HCT116 (cell line): ENCODE measurements at regions not wholly inside any gene's neighbourhood (a gene's known extent, or its start where the extent isn't known, plus 50 kb on each side); places are given as distances from the start of the nearest gene placed in this dataset.

Experiments used
- ATAC-seq: fragments of 200-7000 bp; cut with Tn5 transposase; 2 replicates; pipeline ENCODE4 v1.9.1; 2020; ENCODE audit warnings: mild to moderate bottlenecking, moderate library complexity
- BruUV-seq: library from RNA; stranded (reverse); fragments of 400-500 nt; replicated peaks from 2 replicates; lab custom pipeline; 2021; lab: Mats Ljungman, UMichigan
- CTCF ChIA-PET: fragments of 300-600 bp; sonication (Branson Sonifier 250); formaldehyde crosslinking; loops from one replicate; lab custom pipeline; 2021; ENCODE audit warnings: antibody characterized with exemption; lab: Charles Lee
- POLR2A ChIA-PET: fragments of 300-600, 350-600 bp; sonication (Branson Sonifier 250); formaldehyde crosslinking; loops from one replicate; lab custom pipeline; 2021; ENCODE audit warnings: antibody characterized with exemption; lab: Charles Lee
- RAD21 ChIA-PET, 2 experiments: fragments of 300-600 bp; sonication (Branson Sonifier 250); formaldehyde crosslinking; loops; one replicate each; lab custom pipeline; 2023; ENCODE audit warnings: low total read pairs in 2 of 2; ENCODE audit not compliant: uncharacterized antibody in 2 of 2, unreplicated experiment in 2 of 2, low non-redundant PET in 1 of 2; lab: Charles Lee
- DNase-seq: peaks from one replicate; pipeline ENCODE4 v3.0.0-alpha.2; 2010; ENCODE audit warnings: low read depth, low spot score
- H2AFZ ChIP-seq: fragments of 200-600 bp; shearing (Covaris generic), sonication (generic); 2 replicates; pipeline ENCODE4 v1.6.1; 2017; ENCODE audit warnings: low read depth, mixed run types, mixed read lengths, antibody characterized with exemption, low read length; ENCODE audit not compliant: poor library complexity, severe bottlenecking
- H3K27ac ChIP-seq: 2 replicates; pipeline ENCODE4 v1.5.1; 2012; ENCODE audit warnings: low read depth, low read length
- H3K27me3 ChIP-seq: fragments of 200-600 bp; sonication (generic); 2 replicates; pipeline ENCODE4 v1.6.1; 2016; ENCODE audit warnings: mixed run types, low read length, mixed read lengths; ENCODE audit not compliant: insufficient read depth
- H3K36me3 ChIP-seq, 2 experiments: fragments of 200-500 bp in 1 of 2; fragments of 200-600 bp in 1 of 2; sonication (Bioruptor generic) in 1 of 2; sonication (generic) in 1 of 2; 2 replicates each; pipeline versions ENCODE4 v1.5.1 to v1.6.1; 2014 to 2016; ENCODE audit warnings: low read length in 2 of 2, inconsistent platforms in 1 of 2, mixed read lengths in 1 of 2, mixed run types in 1 of 2; ENCODE audit not compliant: insufficient read depth in 2 of 2, control insufficient read depth in 1 of 2
- H3K4me1 ChIP-seq, 2 experiments: fragments of 200-600 bp in 1 of 2; sonication (generic) in 1 of 2; 2 replicates each; pipeline versions ENCODE4 v1.5.1 to v1.6.1; 2012 to 2017; ENCODE audit warnings: low read length in 2 of 2, inconsistent platforms in 1 of 2, mild to moderate bottlenecking in 1 of 2, mixed read lengths in 1 of 2, mixed run types in 1 of 2, moderate library complexity in 1 of 2; ENCODE audit not compliant: insufficient read depth in 2 of 2, control insufficient read depth in 1 of 2
- H3K4me2 ChIP-seq: fragments of 200-600 bp; sonication (generic); 2 replicates; pipeline ENCODE4 v1.6.1; 2017; ENCODE audit warnings: mixed run types, low read length, mixed read lengths
- H3K4me3 ChIP-seq, 2 experiments: fragments of 200-600 bp in 1 of 2; sonication (generic) in 1 of 2; replicated peaks in 1 of 2; 2 replicates each; pipeline ENCODE4 v1.5.1; 2011 to 2016; ENCODE audit warnings: low read length in 2 of 2, control low read depth in 1 of 2, low read depth in 1 of 2, mild to moderate bottlenecking in 1 of 2, mixed read lengths in 1 of 2, mixed run types in 1 of 2
- H3K79me2 ChIP-seq: fragments of 200-600 bp; sonication (generic); 2 replicates; pipeline ENCODE4 v1.6.1; 2017; ENCODE audit warnings: mild to moderate bottlenecking, mixed run types, low read length, moderate library complexity, mixed read lengths; ENCODE audit not compliant: insufficient read depth
- H3K9ac ChIP-seq: fragments of 200-600 bp; sonication (generic); 2 replicates; pipeline ENCODE4 v1.6.1; 2016; ENCODE audit warnings: low read length, mixed read lengths
- H3K9me2 ChIP-seq: fragments of 200-600 bp; sonication (generic), shearing (Covaris generic); 2 replicates; pipeline ENCODE4 v1.6.1; 2017; ENCODE audit warnings: mixed run types, mild to moderate bottlenecking, moderate library complexity; ENCODE audit not compliant: insufficient read depth
- H3K9me3 ChIP-seq, 2 experiments: fragments of 200-500 bp in 1 of 2; fragments of 200-600 bp in 1 of 2; sonication (Bioruptor generic) in 1 of 2; sonication (generic) in 1 of 2; 2 replicates each; pipeline ENCODE4 v1.6.1; 2014 to 2017; ENCODE audit warnings: low read length in 2 of 2, mixed read lengths in 2 of 2, inconsistent platforms in 1 of 2, low read depth in 1 of 2, mild to moderate bottlenecking in 1 of 2, mixed run types in 1 of 2, moderate library complexity in 1 of 2; ENCODE audit not compliant: control insufficient read depth in 1 of 2, insufficient read depth in 1 of 2
- H4K20me1 ChIP-seq: fragments of 200-600 bp; sonication (generic), shearing (Covaris generic); 2 replicates; pipeline ENCODE4 v1.6.1; 2017; ENCODE audit warnings: mixed run types, mild to moderate bottlenecking, moderate library complexity; ENCODE audit not compliant: insufficient read depth
- CEBPB ChIP-seq: IDR thresholded peaks from 2 replicates; pipeline ENCODE4 v1.6.1; 2012; ENCODE audit warnings: low read depth
- CTCF ChIP-seq, 3 experiments: fragments of 200-600 bp in 1 of 3; sonication (generic) in 1 of 3; IDR thresholded peaks in 2 of 3; conservative IDR thresholded peaks in 1 of 3; 2 replicates each; pipeline ENCODE4 v1.5.1; 2012 to 2017; ENCODE audit warnings: low read depth in 2 of 3, low read length in 2 of 3, antibody characterized with exemption in 1 of 3, borderline replicate concordance in 1 of 3, control low read depth in 1 of 3, mild to moderate bottlenecking in 1 of 3, mixed read lengths in 1 of 3, mixed run types in 1 of 3, moderate library complexity in 1 of 3; ENCODE audit not compliant: insufficient read depth in 1 of 3
- EGR1 ChIP-seq: IDR thresholded peaks from 2 replicates; pipeline ENCODE4 v1.6.1; 2012; ENCODE audit warnings: low read depth
- ELF1 ChIP-seq: IDR thresholded peaks from 2 replicates; pipeline ENCODE4 v1.6.1; 2012; ENCODE audit warnings: low read depth, borderline replicate concordance
- EZH2phosphoT487 ChIP-seq: fragments of 200-600 bp; IDR thresholded peaks from 2 replicates; pipeline ENCODE4 v1.6.1; 2018; ENCODE audit warnings: antibody characterized with exemption, borderline replicate concordance
- JUND ChIP-seq: IDR thresholded peaks from 2 replicates; pipeline ENCODE4 v1.6.1; 2012
- POLR2A ChIP-seq: IDR thresholded peaks from 2 replicates; pipeline ENCODE4 v1.7.0; 2011; ENCODE audit warnings: borderline replicate concordance; ENCODE audit not compliant: insufficient read depth, insufficient read length; ENCODE audit errors: extremely low read depth
- POLR2AphosphoS5 ChIP-seq: IDR thresholded peaks from 2 replicates; pipeline ENCODE4 v1.6.1; 2011; ENCODE audit warnings: mild to moderate bottlenecking, low read depth, low read length, moderate library complexity
- RAD21 ChIP-seq: IDR thresholded peaks from 2 replicates; pipeline ENCODE4 v1.6.1; 2012; ENCODE audit warnings: low read depth, mild to moderate bottlenecking
- REST ChIP-seq: IDR thresholded peaks from 2 replicates; pipeline ENCODE4 v1.6.1; 2012; ENCODE audit warnings: low read depth
- SIN3A ChIP-seq: IDR thresholded peaks from 2 replicates; pipeline ENCODE4 v1.6.1; 2012; ENCODE audit warnings: low read depth
- SRF ChIP-seq: IDR thresholded peaks from 2 replicates; pipeline ENCODE4 v1.6.1; 2012; ENCODE audit warnings: low read depth
- TCF7L2 ChIP-seq: IDR thresholded peaks from 2 replicates; pipeline ENCODE4 v1.7.0; 2011; ENCODE audit warnings: borderline replicate concordance, inconsistent platforms; ENCODE audit not compliant: insufficient read depth, insufficient read length; ENCODE audit errors: extremely low read depth
- ZBTB33 ChIP-seq: IDR thresholded peaks from 2 replicates; pipeline ENCODE4 v1.6.1; 2011; ENCODE audit warnings: mild to moderate bottlenecking, low read length, moderate library complexity; ENCODE audit not compliant: insufficient replicate concordance; ENCODE audit errors: extremely low read depth
- ZNF274 ChIP-seq: fragments of 200-500 bp; sonication (Bioruptor generic); IDR thresholded peaks from 2 replicates; pipeline ENCODE4 v1.6.1; 2014; ENCODE audit warnings: mild to moderate bottlenecking, low read depth, low read length, inconsistent platforms
- intact Hi-C: fragments of 100-400 bp; cut with micrococcal nuclease; formaldehyde crosslinking; loops from 2 replicates; pipeline ENCODE4 v1.10.0; 2022
- TF ChIP-seq, protein P1 (sequence below): IDR thresholded peaks from 2 replicates; pipeline ENCODE4 v1.6.1; 2012
- TF ChIP-seq, protein P2 (sequence below): IDR thresholded peaks from 2 replicates; pipeline ENCODE4 v1.6.1; 2012

GRCh38 chr1:121522061-121522759, 337.4 kb downstream of the SRGAP2C start:
- POLR2A ChIA-PET, result no interaction called here
- Histone ChIP-seq H3K9me3 (no peaks in the 10 kb centered on the region), H3K27me3 (no peaks in the 10 kb centered on the region), H3K79me2 (no peaks in the 10 kb centered on the region), H3K9ac (no peak overlapping the region), H3K4me3 (no peak overlapping the region), H3K4me1 (peaks cover 0 to 13% of the 10 kb centered on the region in 2 experiments; a peak in 1 of 4 replicates)
- ATAC-seq, result no peak
- TF ChIP-seq CTCF (IDR thresholded peaks at IDR 0.05 in 2 of 3, conservative IDR thresholded peaks at IDR 0.05 in 1 of 3; ENCODE audit: borderline replicate concordance in 1 of 3, insufficient read depth in 1 of 3, low read depth in 2 of 3, low read length in 2 of 3), result no peak
- TF ChIP-seq POLR2A, result no peak
- TF ChIP-seq, protein P1, sequence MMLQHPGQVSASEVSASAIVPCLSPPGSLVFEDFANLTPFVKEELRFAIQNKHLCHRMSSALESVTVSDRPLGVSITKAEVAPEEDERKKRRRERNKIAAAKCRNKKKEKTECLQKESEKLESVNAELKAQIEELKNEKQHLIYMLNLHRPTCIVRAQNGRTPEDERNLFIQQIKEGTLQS, result no peak
- TF ChIP-seq ZNF274, result no peak
- TF ChIP-seq POLR2AphosphoS5, result no peak
- no peak for TF ChIP-seq SIN3A
- TF ChIP-seq ZBTB33, result no peak
- no peak for TF ChIP-seq SRF
- no peak for TF ChIP-seq TCF7L2
- no peak for TF ChIP-seq CEBPB
- TF ChIP-seq RAD21, result no peak
- no peak for TF ChIP-seq JUND
- no peak for TF ChIP-seq EGR1
- TF ChIP-seq ELF1, result no peak
- no peak for TF ChIP-seq EZH2phosphoT487
- TF ChIP-seq, protein P2, sequence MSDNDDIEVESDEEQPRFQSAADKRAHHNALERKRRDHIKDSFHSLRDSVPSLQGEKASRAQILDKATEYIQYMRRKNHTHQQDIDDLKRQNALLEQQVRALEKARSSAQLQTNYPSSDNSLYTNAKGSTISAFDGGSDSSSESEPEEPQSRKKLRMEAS, result no peak
- no peak for TF ChIP-seq REST
- TF ChIP-seq, all 23 proteins: peak for 0
- RAD21 ChIA-PET, result no interaction called here
- CTCF ChIA-PET, result no interaction called here
- Histone ChIP-seq H3K9me2 (no peaks in the 10 kb centered on the region), H3K36me3 (no peaks in the 10 kb centered on the region), H4K20me1 (no peaks in the 10 kb centered on the region), H2AFZ (no peak overlapping the region), H3K27ac (no peak overlapping the region), H3K4me2 (no peak overlapping the region)
- DNase-seq, result no peak
- intact Hi-C loops, result no loop called here
- no TSS peak for BruUV-seq
